Spleen (tissue), 7 donors: ENCODE measurements at regions not wholly inside any gene's neighbourhood (a gene's known extent, or its start where the extent isn't known, plus 50 kb on each side); places are given as distances from the start of the nearest gene placed in this dataset.

Source experiments
- CTCF ChIP-seq, 11 experiments: fragments of 200-600 bp in 7 of 11; fragments of 450-650 bp in 4 of 11; sonication (generic) in 4 of 11; IDR thresholded peaks in 8 of 11; conservative IDR thresholded peaks in 3 of 11; 1 replicate in 7 of 11; 2 replicates in 4 of 11; pipeline versions ENCODE4 v1.4.0 to v1.8.0; 2016 to 2021; ENCODE audit warnings: antibody characterized with exemption in 11 of 11, inconsistent platforms in 4 of 11, mild to moderate bottlenecking in 1 of 11
- POLR2A ChIP-seq, 3 donors: fragments of 450-650 bp; IDR thresholded peaks; one replicate each; pipeline ENCODE4 v1.5.1; 2017; ENCODE audit warnings: antibody characterized with exemption in 3 of 3, mild to moderate bottlenecking in 1 of 3
- donor health status: DM: no; HTN: no; CAD: no; lungs with moderate emphysema.
- donor health status: DM: no; HTN: no; CAD: no.
- donor health status: DM: no; HTN: no; CAD: no.

GRCh38 chrX:86964321-86964720, 553.3 kb upstream of the KLHL4 start:
- TF ChIP-seq CTCF (IDR thresholded peaks at IDR 0.05 in 8 of 11, conservative IDR thresholded peaks at IDR 0.05 in 3 of 11) (no peak), POLR2A (IDR thresholded peaks at IDR 0.05) (no peak)
